IPS-15b (cell line): ENCODE measurements at regions not wholly inside any gene's neighbourhood (a gene's known extent, or its start where the extent isn't known, plus 50 kb on each side); places are given as distances from the start of the nearest gene placed in this dataset.

ENCODE experiments used
- H3K27me3 ChIP-seq: one replicate; pipeline ENCODE4 v1.6.1; 2013; ENCODE audit warnings: low read length; ENCODE audit not compliant: control insufficient read depth, insufficient read depth
- H3K36me3 ChIP-seq: one replicate; pipeline ENCODE4 v1.6.1; 2013; ENCODE audit warnings: low read length; ENCODE audit not compliant: control insufficient read depth, insufficient read depth
- H3K4me1 ChIP-seq: one replicate; pipeline ENCODE4 v1.6.1; 2013; ENCODE audit warnings: mild to moderate bottlenecking, low read length; ENCODE audit not compliant: control insufficient read depth, insufficient read depth
- H3K4me3 ChIP-seq: one replicate; pipeline ENCODE4 v1.5.1; 2013; ENCODE audit warnings: low read depth, low read length
- H3K9ac ChIP-seq: one replicate; pipeline ENCODE4 v1.6.1; 2013; ENCODE audit warnings: low read depth, mild to moderate bottlenecking, low read length
- H3K9me3 ChIP-seq: one replicate; pipeline ENCODE4 v1.6.1; 2013; ENCODE audit warnings: mild to moderate bottlenecking, low read length; ENCODE audit not compliant: control insufficient read depth, insufficient read depth

GRCh38 chr10:3548702-3549101 is 236.3 kb downstream of the KLF6 start:
- Histone ChIP-seq H3K27me3 (no peaks in the 10 kb centered on the region), H3K4me1 (no peaks in the 10 kb centered on the region), H3K9me3 (no peaks in the 10 kb centered on the region), H3K36me3 (no peaks in the 10 kb centered on the region), H3K9ac (no peak overlapping the region), H3K4me3 (no peak overlapping the region)

GRCh38 chr10:3548076-3548475 is 236.9 kb downstream of the KLF6 start:
- no peaks in the 10 kb centered on the region for H3K27me3 ChIP-seq
- H3K9ac ChIP-seq = no peak overlapping the region
- H3K4me1 ChIP-seq = no peaks in the 10 kb centered on the region
- H3K9me3 ChIP-seq = no peaks in the 10 kb centered on the region
- no peaks in the 10 kb centered on the region for H3K36me3 ChIP-seq
- H3K4me3 ChIP-seq = no peak overlapping the region

GRCh38 chr10:3544561-3544960 is 240.4 kb downstream of the KLF6 start:
- no peak overlapping the region for H3K4me3 ChIP-seq
- H3K4me1 ChIP-seq = no peaks in the 10 kb centered on the region
- no peak overlapping the region for H3K9ac ChIP-seq
- no peaks in the 10 kb centered on the region for H3K27me3 ChIP-seq
- H3K36me3 ChIP-seq = no peaks in the 10 kb centered on the region
- H3K9me3 ChIP-seq = no peaks in the 10 kb centered on the region

- no peak overlapping the region for H3K4me3 ChIP-seq
- H3K9ac ChIP-seq = no peak overlapping the region
- no peaks in the 10 kb centered on the region for H3K4me1 ChIP-seq
- no peaks in the 10 kb centered on the region for H3K27me3 ChIP-seq
- no peaks in the 10 kb centered on the region for H3K9me3 ChIP-seq
- no peaks in the 10 kb centered on the region for H3K36me3 ChIP-seq
Measured at GRCh38 chr10:3542185-3542611, 242.8 kb downstream of the KLF6 start.

GRCh38 chr10:3539696-3540383 is 245.2 kb downstream of the KLF6 start:
- Histone ChIP-seq H3K9ac (no peak overlapping the region), H3K36me3 (no peaks in the 10 kb centered on the region), H3K27me3 (no peaks in the 10 kb centered on the region), H3K4me1 (no peaks in the 10 kb centered on the region), H3K4me3 (no peak overlapping the region), H3K9me3 (no peaks in the 10 kb centered on the region)

GRCh38 chr10:3538656-3539531 is 246.1 kb downstream of the KLF6 start:
- H3K9me3 ChIP-seq = no peaks in the 10 kb centered on the region
- H3K9ac ChIP-seq = no peak overlapping the region

GRCh38 chr10:3538291-3538655 is 246.7 kb downstream of the KLF6 start:
- no peaks in the 10 kb centered on the region for H3K4me1 ChIP-seq
- no peak overlapping the region for H3K9ac ChIP-seq
- no peaks in the 10 kb centered on the region for H3K9me3 ChIP-seq
- no peaks in the 10 kb centered on the region for H3K36me3 ChIP-seq
- no peak overlapping the region for H3K4me3 ChIP-seq
- no peaks in the 10 kb centered on the region for H3K27me3 ChIP-seq

More at GRCh38 chr10:3538656-3539531, 246.1 kb downstream of the KLF6 start:
- Histone ChIP-seq H3K36me3 (no peaks in the 10 kb centered on the region), H3K27me3 (no peaks in the 10 kb centered on the region), H3K4me3 (no peak overlapping the region), H3K4me1 (no peaks in the 10 kb centered on the region)

- Histone ChIP-seq H3K4me1 (no peaks in the 10 kb centered on the region), H3K9ac (no peak overlapping the region), H3K9me3 (no peaks in the 10 kb centered on the region), H3K36me3 (no peaks in the 10 kb centered on the region), H3K27me3 (no peaks in the 10 kb centered on the region), H3K4me3 (no peak overlapping the region)
Measured at GRCh38 chr10:3537518-3537917, 247.5 kb downstream of the KLF6 start.

GRCh38 chr10:3535001-3535400 is 250.0 kb downstream of the KLF6 start:
- Histone ChIP-seq H3K27me3 (no peaks in the 10 kb centered on the region), H3K9me3 (no peaks in the 10 kb centered on the region), H3K9ac (no peak overlapping the region), H3K4me3 (no peak overlapping the region), H3K36me3 (no peaks in the 10 kb centered on the region), H3K4me1 (no peaks in the 10 kb centered on the region)

- H3K4me3 ChIP-seq = no peak overlapping the region
- H3K9me3 ChIP-seq = no peaks in the 10 kb centered on the region
- no peaks in the 10 kb centered on the region for H3K4me1 ChIP-seq
- no peak overlapping the region for H3K9ac ChIP-seq
- H3K27me3 ChIP-seq = no peaks in the 10 kb centered on the region
- no peaks in the 10 kb centered on the region for H3K36me3 ChIP-seq
Measured at GRCh38 chr10:3534433-3534832, 250.6 kb downstream of the KLF6 start.

GRCh38 chr10:3533296-3533695 is 251.7 kb downstream of the KLF6 start:
- no peak overlapping the region for H3K9ac ChIP-seq

GRCh38 chr10:3532644-3533043 is 252.4 kb downstream of the KLF6 start:
- no peaks in the 10 kb centered on the region for H3K4me1 ChIP-seq
- no peak overlapping the region for H3K9ac ChIP-seq
- no peaks in the 10 kb centered on the region for H3K27me3 ChIP-seq
- no peaks in the 10 kb centered on the region for H3K36me3 ChIP-seq
- no peak overlapping the region for H3K4me3 ChIP-seq
- no peaks in the 10 kb centered on the region for H3K9me3 ChIP-seq

More at GRCh38 chr10:3533296-3533695, 251.7 kb downstream of the KLF6 start:
- Histone ChIP-seq H3K27me3 (no peaks in the 10 kb centered on the region), H3K4me3 (no peak overlapping the region), H3K36me3 (no peaks in the 10 kb centered on the region), H3K4me1 (no peaks in the 10 kb centered on the region), H3K9me3 (no peaks in the 10 kb centered on the region)
